ENCODE measurements at regions not wholly inside any gene's neighbourhood (a gene's known extent, or its start where the extent isn't known, plus 50 kb on each side); places are given as distances from the start of the nearest gene placed in this dataset.
"Not testable (repeated sequence)": the region's sequence is repeated elsewhere in the genome, so short reads cannot be mapped to it uniquely, and the experiment has no call there.

DNA sequence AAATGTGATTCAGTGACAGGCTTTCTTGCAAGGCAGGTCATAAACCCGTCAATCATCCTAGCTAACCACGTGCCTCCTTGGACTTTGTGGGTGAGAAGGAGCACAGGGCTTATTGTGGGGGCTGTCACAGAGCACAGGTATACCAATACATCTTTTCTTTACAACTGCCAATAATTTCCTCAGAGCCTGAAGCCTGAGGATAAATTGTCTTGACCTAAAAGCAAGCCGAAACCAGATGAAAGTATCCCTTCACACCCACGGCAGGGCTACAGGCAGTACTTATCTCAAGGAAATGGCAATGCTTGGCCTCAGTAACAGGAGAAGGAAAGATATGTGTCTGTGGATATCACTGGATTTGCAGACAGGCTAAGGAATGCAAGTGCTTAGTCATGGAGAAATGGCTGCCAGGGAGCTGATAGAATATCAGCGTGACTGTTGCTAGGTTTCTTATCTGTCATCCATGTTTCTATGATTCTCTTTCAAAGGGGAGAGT is 90.3 kb upstream of the ZNF366 start:
- Mint-ChIP-seq H3K9me3 (peaks cover 8% of the 10 kb centered on the region), H3K27me3 (ENCODE audit: low read depth) (no peaks in the 10 kb centered on the region), H3K36me3 (ENCODE audit: insufficient read depth) (no peaks in the 10 kb centered on the region), H3K4me3 (no peak overlapping the region), H3K4me1 (ENCODE audit: low read depth) (no peaks in the 10 kb centered on the region)
- DNase-seq, result no peak
- no peak for ATAC-seq

DNA sequence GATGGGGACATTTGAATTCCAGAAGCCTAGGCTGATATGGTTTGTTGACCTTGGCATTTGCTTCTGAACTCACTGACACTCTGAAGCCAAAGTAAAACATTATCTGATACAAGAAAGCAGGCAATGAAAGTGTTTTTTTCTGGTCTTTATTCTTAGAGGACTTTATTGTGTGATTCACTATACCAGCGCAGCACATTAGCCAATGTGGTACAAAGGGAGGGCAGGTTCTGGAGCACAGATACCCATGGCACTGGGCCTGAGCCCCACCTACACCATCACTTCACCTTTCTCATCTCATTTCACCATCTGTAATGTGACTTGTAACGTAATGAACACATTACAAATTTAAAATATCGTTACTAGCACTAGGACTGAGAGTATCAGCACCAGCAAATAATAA is 89.7 kb upstream of the ZNF366 start:
- Mint-ChIP-seq H3K36me3 (ENCODE audit: insufficient read depth) (no peaks in the 10 kb centered on the region), H3K27me3 (ENCODE audit: low read depth) (no peaks in the 10 kb centered on the region), H3K9me3 (peaks cover 8% of the 10 kb centered on the region), H3K4me1 (ENCODE audit: low read depth) (no peaks in the 10 kb centered on the region), H3K4me3 (no peak overlapping the region)
- ATAC-seq (no peak), DNase-seq (no peak)

DNA sequence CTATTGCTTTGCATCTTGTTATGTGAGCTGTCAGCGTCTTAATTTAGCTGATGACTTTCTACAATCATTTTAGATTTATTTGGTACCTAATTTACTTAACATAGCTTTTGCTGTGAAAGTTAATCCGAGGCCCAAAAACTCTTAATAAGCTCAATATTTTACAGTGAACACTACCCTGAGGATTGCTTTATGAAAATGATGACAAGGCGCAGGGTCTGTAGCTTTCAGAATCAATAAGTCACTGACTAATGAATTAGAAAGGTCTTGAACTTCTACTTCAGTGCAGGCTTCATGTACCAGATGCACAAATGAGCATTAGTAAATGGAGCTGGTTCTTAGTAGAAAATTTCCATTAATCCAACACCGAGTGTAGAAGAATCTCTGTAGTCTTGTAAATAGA is 81.4 kb upstream of the ZNF366 start:
- DNase-seq, result no peak

DNA sequence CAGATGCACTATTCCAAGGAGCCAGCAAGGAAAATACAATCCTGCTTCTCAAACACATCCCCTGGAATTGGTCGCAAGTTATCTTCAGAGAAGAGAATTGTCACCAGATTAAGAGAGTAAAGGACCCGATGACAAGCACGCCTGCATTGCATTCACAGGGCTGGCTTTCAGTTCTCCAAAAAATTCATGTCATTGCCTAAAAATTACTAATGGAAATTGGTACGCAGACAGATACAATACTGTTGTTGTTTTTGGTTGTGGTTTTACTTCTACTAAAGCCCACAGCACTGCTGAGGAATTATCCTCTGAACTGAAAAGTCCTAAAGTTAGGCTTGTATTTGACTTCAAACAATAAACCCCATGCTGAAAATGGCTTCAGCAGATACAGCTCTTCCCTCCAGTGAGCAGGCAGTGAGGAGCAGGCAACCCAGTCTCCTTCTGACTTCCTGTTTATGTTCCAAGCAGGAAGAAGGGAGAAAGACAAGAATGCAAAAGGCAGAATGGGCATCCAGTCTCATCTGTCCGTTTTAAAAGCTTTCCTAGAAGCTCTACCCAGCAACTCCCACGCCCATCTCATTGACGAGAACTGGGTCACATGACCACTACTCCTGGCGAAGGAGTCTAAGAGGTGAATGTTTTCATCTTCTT is 80.6 kb upstream of the ZNF366 start:
- DNase-seq, result no peak
- Mint-ChIP-seq H3K4me1 (ENCODE audit: low read depth) (no peaks in the 10 kb centered on the region), H3K9me3 (no peaks in the 10 kb centered on the region), H3K36me3 (ENCODE audit: insufficient read depth) (no peaks in the 10 kb centered on the region), H3K27me3 (ENCODE audit: low read depth) (peaks cover 3% of the 10 kb centered on the region), H3K4me3 (no peak overlapping the region)
- no peak for ATAC-seq

More for the DNA sequence above, 81.4 kb upstream of the ZNF366 start:
- H3K4me3 Mint-ChIP-seq, result no peak overlapping the region
- H3K27me3 Mint-ChIP-seq (ENCODE audit: low read depth), result peaks cover 3% of the 10 kb centered on the region
- no peak for ATAC-seq
- H3K4me1 Mint-ChIP-seq (ENCODE audit: low read depth), result no peaks in the 10 kb centered on the region
- H3K9me3 Mint-ChIP-seq, result no peaks in the 10 kb centered on the region
- H3K36me3 Mint-ChIP-seq (ENCODE audit: insufficient read depth), result no peaks in the 10 kb centered on the region

DNA sequence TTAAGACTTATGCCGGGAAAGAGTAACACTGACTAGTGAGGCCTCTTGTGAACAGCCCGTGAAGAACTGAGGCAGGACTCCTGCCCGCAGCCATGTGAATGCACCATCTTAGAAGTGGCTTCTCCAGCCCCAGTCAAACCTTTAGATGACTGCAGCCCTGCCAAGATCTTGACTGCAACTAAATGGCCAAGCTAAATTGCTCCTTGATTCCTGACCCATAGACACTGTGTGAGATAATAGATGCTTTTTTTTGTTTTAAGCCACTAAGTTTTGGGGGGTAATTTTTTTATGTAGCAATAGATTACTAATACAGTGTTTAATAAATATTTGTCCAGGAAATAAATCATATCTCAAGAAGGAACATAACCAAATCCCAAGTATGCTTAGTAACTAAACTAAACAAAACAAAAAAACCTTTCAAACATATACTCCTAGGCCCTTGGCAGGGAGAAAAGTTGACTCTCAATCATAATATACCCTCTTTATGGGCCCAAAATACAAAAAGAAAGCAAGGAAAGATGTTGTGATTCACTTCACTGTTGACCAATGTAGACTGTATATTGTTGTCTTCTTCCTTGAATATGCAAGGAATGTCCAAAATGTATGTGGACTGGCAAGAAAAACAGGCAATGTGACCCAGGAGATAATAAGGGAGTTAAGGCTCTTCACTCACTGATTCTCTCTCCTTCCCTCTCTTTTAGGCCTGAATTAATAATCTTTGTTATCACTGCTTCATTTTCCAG is 79.7 kb upstream of the ZNF366 start:
- DNase-seq (no peak), ATAC-seq (no peak)
- Mint-ChIP-seq H3K36me3 (ENCODE audit: insufficient read depth) (no peaks in the 10 kb centered on the region), H3K4me1 (ENCODE audit: low read depth) (no peaks in the 10 kb centered on the region), H3K9me3 (peaks cover 4% of the 10 kb centered on the region), H3K4me3 (no peak overlapping the region), H3K27me3 (ENCODE audit: low read depth) (peaks cover 3% of the 10 kb centered on the region)

DNA sequence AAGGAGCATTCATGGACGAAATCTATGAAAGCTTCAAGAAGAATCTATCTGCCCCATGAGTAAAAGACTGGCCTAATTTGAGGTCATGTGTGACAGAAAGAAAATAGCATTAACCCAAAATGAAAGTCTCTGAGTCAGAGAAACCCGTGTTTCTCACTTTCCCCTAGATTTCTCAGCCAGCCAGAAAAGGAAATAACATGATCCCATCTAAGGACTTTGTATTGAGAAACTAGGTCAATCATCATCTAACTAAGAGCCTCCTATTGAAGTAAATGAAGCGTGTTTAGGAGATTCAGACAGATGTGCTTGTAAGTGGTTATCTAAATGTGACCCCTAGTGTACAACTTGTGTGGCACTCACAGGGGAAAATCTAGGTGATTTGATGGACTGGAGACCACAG is 77.3 kb upstream of the ZNF366 start:
- no peaks in the 10 kb centered on the region for H3K4me1 Mint-ChIP-seq (ENCODE audit: low read depth)
- ATAC-seq, result no peak

DNA sequence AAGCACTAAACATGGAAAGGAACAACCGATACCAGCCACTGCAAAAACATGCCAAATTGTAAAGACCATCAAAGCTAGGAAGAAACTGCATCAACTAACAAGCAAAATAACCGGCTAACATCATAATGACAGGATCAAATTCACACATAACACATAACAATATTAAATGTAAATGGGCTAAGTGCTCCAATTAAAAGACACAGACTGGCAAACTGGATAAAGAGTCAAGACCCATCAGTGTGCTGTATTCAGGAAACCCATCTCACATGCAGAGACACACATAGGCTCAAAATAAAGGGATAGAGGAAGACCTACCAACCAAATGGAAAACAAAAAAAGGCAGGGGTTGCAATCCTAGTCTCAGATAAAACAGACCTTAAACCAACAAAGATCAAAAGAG is 72.1 kb upstream of the ZNF366 start:
- peaks cover 12% of the 10 kb centered on the region for H3K9me3 Mint-ChIP-seq
- peaks cover 15% of the 10 kb centered on the region for H3K27me3 Mint-ChIP-seq (ENCODE audit: low read depth)
- not testable (repeated sequence) for H3K36me3 Mint-ChIP-seq (ENCODE audit: insufficient read depth); DNase-seq; H3K4me1 Mint-ChIP-seq (ENCODE audit: low read depth); H3K4me3 Mint-ChIP-seq; ATAC-seq

More for the DNA sequence above, 77.3 kb upstream of the ZNF366 start:
- H3K27me3 Mint-ChIP-seq (ENCODE audit: low read depth), result peaks cover 2% of the 10 kb centered on the region
- no peaks in the 10 kb centered on the region for H3K36me3 Mint-ChIP-seq (ENCODE audit: insufficient read depth)
- no peak for DNase-seq
- H3K9me3 Mint-ChIP-seq, result peaks cover 4% of the 10 kb centered on the region
- H3K4me3 Mint-ChIP-seq, result no peak overlapping the region

DNA sequence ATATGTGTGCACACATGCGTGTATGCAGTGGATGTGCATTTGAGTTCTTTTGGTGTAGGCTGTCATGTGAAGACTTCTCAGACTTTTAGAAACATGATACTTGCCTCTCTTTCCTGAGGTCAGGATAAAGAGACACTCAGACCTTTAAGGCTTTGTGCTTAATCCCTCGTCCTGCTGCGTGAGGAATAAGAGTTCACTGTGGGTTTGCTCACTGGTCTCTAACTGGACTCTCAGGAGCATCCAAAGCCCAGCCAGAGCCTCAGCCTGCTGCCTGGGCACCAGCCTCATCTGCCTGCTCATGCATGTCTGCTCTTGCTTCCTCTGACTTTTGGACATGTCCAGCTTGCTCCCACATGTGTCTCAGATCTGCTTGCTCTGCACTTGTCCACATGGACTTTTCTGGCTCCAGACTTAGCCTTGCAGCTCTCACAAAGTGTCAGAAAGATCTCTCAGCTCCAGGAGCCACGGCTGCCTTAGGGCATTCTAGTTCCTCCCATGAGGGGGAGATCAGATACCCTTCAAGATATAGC is 65.1 kb upstream of the ZNF366 start:
- H3K36me3 Mint-ChIP-seq (ENCODE audit: insufficient read depth), result no peaks in the 10 kb centered on the region

DNA sequence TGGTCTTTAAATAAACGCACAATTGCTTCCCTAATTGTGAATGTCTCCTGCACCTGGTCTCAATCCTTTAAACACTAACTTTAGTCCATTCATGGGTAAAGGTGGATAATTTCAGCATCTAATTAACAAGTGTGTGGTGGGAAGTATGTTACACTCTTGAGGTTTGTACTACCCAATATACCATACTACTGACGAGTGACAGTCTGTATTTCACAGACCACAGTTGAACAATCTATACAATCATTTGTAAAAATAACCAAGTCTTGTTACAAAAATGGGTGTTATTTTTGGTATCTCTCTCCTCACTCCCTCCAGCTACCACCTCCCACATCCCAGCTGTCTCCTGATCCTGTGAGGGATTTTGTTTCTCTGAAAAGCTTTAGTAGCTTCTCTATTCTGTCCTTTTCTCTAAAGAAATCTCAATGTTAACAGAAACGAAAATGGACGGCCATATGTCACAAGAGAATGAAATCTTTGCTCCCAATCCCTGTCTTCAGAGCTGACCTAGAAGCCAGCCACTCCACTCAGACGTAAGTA is 62.3 kb upstream of the ZNF366 start:
- H3K27me3 Mint-ChIP-seq (ENCODE audit: low read depth), result peaks cover 9% of the 10 kb centered on the region
- H3K36me3 Mint-ChIP-seq (ENCODE audit: insufficient read depth), result no peaks in the 10 kb centered on the region
- ATAC-seq (no peak), DNase-seq (no peak)
- H3K4me1 Mint-ChIP-seq (ENCODE audit: low read depth), result no peaks in the 10 kb centered on the region
- no peak overlapping the region for H3K4me3 Mint-ChIP-seq
- no peaks in the 10 kb centered on the region for H3K9me3 Mint-ChIP-seq

More for the DNA sequence above, 65.1 kb upstream of the ZNF366 start:
- H3K4me3 Mint-ChIP-seq, result no peak overlapping the region
- H3K27me3 Mint-ChIP-seq (ENCODE audit: low read depth), result peaks cover 18% of the 10 kb centered on the region
- peaks cover 4% of the 10 kb centered on the region for H3K9me3 Mint-ChIP-seq
- no peak for ATAC-seq
- DNase-seq, result no peak
- no peaks in the 10 kb centered on the region for H3K4me1 Mint-ChIP-seq (ENCODE audit: low read depth)

DNA sequence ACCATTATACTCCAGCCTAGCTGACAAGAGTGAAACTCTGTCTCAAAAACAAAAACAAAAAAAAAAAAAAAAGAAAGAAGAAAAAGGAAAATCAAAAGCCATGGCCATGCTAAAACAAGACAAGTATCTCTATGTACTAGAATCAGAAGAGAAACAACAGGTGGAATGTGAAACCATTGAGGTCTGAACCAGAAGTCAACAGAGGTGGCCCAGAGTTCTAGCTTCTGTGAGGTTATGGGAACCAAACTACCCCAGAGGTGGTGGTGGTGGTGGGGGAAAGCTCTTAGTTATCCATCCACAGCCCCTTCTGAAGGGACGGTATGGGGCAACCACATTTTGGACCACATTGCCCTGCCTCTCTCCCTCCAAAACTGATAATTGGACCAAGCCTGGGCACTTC is 59.5 kb upstream of the ZNF366 start:
- Mint-ChIP-seq H3K36me3 (ENCODE audit: insufficient read depth) (no peaks in the 10 kb centered on the region), H3K4me1 (ENCODE audit: low read depth) (no peaks in the 10 kb centered on the region), H3K4me3 (no peak overlapping the region), H3K9me3 (no peaks in the 10 kb centered on the region), H3K27me3 (ENCODE audit: low read depth) (peaks cover 12% of the 10 kb centered on the region)
- no peak for ATAC-seq
- no peak for DNase-seq

DNA sequence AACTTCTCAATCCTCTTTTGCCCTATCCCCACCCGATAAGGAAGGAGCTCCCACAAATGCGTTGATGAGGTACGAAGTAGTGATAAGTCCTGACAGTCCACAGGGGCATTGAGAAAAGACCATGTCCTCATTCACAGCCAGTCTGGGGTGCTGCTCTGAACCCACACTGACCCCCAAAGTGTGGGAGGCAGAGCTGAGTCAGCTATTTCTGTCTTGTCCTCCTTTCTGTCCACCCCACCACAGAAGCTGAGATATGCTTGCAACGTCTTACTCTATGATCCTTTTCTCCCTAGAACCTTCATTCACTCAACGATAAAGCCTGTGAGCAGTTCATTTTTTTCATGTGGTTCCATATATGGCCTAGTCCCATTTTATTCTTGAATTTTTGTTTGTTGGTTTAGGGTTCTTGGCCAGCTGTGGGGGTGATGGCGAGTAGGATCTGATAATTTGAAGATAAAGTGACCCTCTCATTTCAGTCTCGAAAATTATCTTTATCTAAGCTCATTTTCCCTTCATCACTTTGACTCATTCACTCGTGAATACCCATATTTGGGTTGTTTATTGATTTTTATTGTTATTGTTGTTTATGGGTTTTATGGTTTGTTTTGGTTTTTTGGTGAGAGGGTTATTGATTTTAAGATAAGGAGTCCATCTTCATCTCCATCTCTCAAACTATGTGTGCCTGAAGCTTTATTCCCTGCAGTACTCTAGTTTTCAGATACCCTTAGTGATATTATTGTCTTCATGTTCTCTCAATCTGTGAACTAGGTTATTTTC is 58.5 kb upstream of the ZNF366 start:
- Mint-ChIP-seq H3K27me3 (ENCODE audit: low read depth) (peaks cover 16% of the 10 kb centered on the region), H3K4me3 (no peak overlapping the region), H3K9me3 (no peaks in the 10 kb centered on the region), H3K36me3 (ENCODE audit: insufficient read depth) (no peaks in the 10 kb centered on the region), H3K4me1 (ENCODE audit: low read depth) (no peaks in the 10 kb centered on the region)
- ATAC-seq (no peak), DNase-seq (no peak)

DNA sequence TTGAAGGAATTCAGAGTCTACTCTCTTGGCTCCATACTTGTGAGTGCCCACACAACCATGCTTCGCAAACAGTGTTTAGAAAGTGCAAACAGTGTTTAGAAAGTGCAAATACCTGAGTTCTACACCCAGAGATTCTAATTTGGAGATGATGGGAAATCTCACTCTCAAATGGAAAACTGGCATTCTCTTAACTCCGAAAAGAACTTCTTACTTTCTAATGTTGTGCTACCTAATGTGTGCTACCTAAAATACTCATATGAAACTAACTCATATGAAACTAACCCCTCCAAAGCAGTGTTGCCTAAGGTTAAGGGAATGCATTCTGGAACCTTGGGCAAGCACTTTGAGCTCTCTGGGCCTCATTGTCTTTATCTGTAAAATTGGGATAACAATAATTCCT is 55.5 kb upstream of the ZNF366 start:
- H3K9me3 Mint-ChIP-seq, result no peaks in the 10 kb centered on the region
- peaks cover 19% of the 10 kb centered on the region for H3K27me3 Mint-ChIP-seq (ENCODE audit: low read depth)
- no peak overlapping the region for H3K4me3 Mint-ChIP-seq

DNA sequence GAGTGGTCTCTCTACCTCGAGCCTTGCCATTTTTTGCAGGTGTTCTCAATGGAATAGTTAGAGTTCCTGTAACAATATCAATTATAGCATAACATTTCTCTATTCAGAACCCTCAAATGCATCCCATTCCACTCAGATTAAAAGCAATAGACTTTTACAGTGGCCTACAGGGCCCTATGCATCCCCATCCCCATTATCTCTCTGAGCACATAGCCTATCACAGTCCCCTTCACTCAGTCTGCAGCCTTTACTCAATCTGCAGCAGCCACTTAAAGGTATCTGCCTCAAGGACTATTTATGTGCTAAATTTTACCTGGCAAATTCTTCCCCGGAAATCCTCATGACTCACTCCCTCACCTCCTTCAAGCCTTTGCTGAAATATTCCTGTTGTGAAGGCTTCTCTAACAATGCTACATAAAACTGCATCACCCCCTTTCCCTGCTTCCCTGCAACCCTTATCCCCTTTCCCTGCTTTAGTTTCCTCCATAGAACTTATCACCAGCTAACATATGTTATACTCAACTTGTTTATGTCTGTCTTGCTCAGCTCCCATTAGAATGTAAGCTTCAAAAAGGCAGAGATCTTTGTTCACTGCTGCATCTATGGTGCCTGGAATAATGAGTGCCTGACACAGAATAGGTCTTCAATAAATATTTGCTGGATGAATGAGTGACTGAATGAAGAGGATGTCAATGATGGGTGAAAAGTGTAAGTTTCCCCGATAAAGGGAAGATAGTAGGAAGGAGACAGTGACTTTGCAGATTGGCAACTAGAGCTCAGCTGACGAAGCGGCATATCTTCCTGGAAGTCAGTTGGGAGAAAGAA is 54.1 kb upstream of the ZNF366 start:
- Mint-ChIP-seq H3K4me1 (ENCODE audit: low read depth) (peaks cover 8% of the 10 kb centered on the region), H3K27me3 (ENCODE audit: low read depth) (peaks cover 30% of the 10 kb centered on the region), H3K4me3 (no peak overlapping the region), H3K36me3 (ENCODE audit: insufficient read depth) (no peaks in the 10 kb centered on the region), H3K9me3 (no peaks in the 10 kb centered on the region)
- no peak for DNase-seq
- ATAC-seq, result no peak

More for the DNA sequence above, 55.5 kb upstream of the ZNF366 start:
- no peaks in the 10 kb centered on the region for H3K36me3 Mint-ChIP-seq (ENCODE audit: insufficient read depth)
- ATAC-seq (no peak), DNase-seq (no peak)
- no peaks in the 10 kb centered on the region for H3K4me1 Mint-ChIP-seq (ENCODE audit: low read depth)

Data from activated T-cell treated with anti-CD3 and anti-CD28 coated beads, Interleukin-2, amount 50 U/mL, for 4 hours (primary cell).